ENCODE measurements at regions not wholly inside any gene's neighbourhood (a gene's known extent, or its start where the extent isn't known, plus 50 kb on each side); places are given as distances from the start of the nearest gene placed in this dataset.

GRCh38 chr7:17144322-17144721, 154.1 kb upstream of the AHR start:
- Histone ChIP-seq H3K9ac (no peak overlapping the region), H3K4me2 (no peak overlapping the region), H3K79me2 (ENCODE audit: insufficient read depth, low read depth) (no peaks in the 10 kb centered on the region), H3K27ac (no peak overlapping the region), H3K27me3 (ENCODE audit: insufficient read depth, low read depth) (no peaks in the 10 kb centered on the region), H2AFZ (ENCODE audit: low read depth) (no peak overlapping the region), H3K4me1 (ENCODE audit: low read depth, poor library complexity, severe bottlenecking) (peaks cover 11% of the 10 kb centered on the region), H4K20me1 (ENCODE audit: insufficient read depth) (no peaks in the 10 kb centered on the region), H3K36me3 (ENCODE audit: insufficient read depth) (no peaks in the 10 kb centered on the region), H3K4me3 (IDR thresholded peaks at IDR 0.05; ENCODE audit: insufficient read depth, low read depth, low read length) (no peak overlapping the region)
- TF ChIP-seq CTCF (conservative IDR thresholded peaks at IDR 0.05; ENCODE audit: low read depth, low read length), result no peak

- H3K79me2 ChIP-seq (ENCODE audit: insufficient read depth, low read depth), result no peaks in the 10 kb centered on the region
- H3K27me3 ChIP-seq (ENCODE audit: insufficient read depth, low read depth), result no peaks in the 10 kb centered on the region
- no peak overlapping the region for H3K9ac ChIP-seq
- no peak overlapping the region for H3K4me2 ChIP-seq
- TF ChIP-seq CTCF (conservative IDR thresholded peaks at IDR 0.05; ENCODE audit: low read depth, low read length), result no peak
- H2AFZ ChIP-seq (ENCODE audit: low read depth), result no peak overlapping the region
- H3K27ac ChIP-seq, result no peak overlapping the region
- H4K20me1 ChIP-seq (ENCODE audit: insufficient read depth), result no peaks in the 10 kb centered on the region
- no peak overlapping the region for H3K4me3 ChIP-seq (IDR thresholded peaks at IDR 0.05; ENCODE audit: insufficient read depth, low read depth, low read length)
- H3K4me1 ChIP-seq (ENCODE audit: low read depth, poor library complexity, severe bottlenecking), result peaks cover 11% of the 10 kb centered on the region
- no peaks in the 10 kb centered on the region for H3K36me3 ChIP-seq (ENCODE audit: insufficient read depth)
These were observed 151.8 kb upstream of the AHR start for GRCh38 chr7:17146621-17147020.

GRCh38 chr7:17147409-17147808, 151.0 kb upstream of the AHR start:
- no peaks in the 10 kb centered on the region for H3K27me3 ChIP-seq (ENCODE audit: insufficient read depth, low read depth)
- no peaks in the 10 kb centered on the region for H3K79me2 ChIP-seq (ENCODE audit: insufficient read depth, low read depth)
- H3K4me3 ChIP-seq (IDR thresholded peaks at IDR 0.05; ENCODE audit: insufficient read depth, low read depth, low read length), result no peak overlapping the region
- H3K9ac ChIP-seq, result no peak overlapping the region
- no peak for TF ChIP-seq CTCF (conservative IDR thresholded peaks at IDR 0.05; ENCODE audit: low read depth, low read length)
- no peak overlapping the region for H3K27ac ChIP-seq
- H3K4me2 ChIP-seq, result no peak overlapping the region
- H2AFZ ChIP-seq (ENCODE audit: low read depth), result no peak overlapping the region
- H3K4me1 ChIP-seq (ENCODE audit: low read depth, poor library complexity, severe bottlenecking), result peaks cover 6% of the 10 kb centered on the region
- H3K36me3 ChIP-seq (ENCODE audit: insufficient read depth), result no peaks in the 10 kb centered on the region
- no peaks in the 10 kb centered on the region for H4K20me1 ChIP-seq (ENCODE audit: insufficient read depth)

- Histone ChIP-seq H3K27me3 (ENCODE audit: insufficient read depth, low read depth) (no peaks in the 10 kb centered on the region), H3K4me1 (ENCODE audit: low read depth, poor library complexity, severe bottlenecking) (peaks cover 5% of the 10 kb centered on the region), H2AFZ (ENCODE audit: low read depth) (no peak overlapping the region), H3K4me2 (no peak overlapping the region), H3K27ac (no peak overlapping the region), H3K4me3 (IDR thresholded peaks at IDR 0.05; ENCODE audit: insufficient read depth, low read depth, low read length) (no peak overlapping the region), H4K20me1 (ENCODE audit: insufficient read depth) (no peaks in the 10 kb centered on the region), H3K79me2 (ENCODE audit: insufficient read depth, low read depth) (no peaks in the 10 kb centered on the region), H3K36me3 (ENCODE audit: insufficient read depth) (no peaks in the 10 kb centered on the region), H3K9ac (no peak overlapping the region)
- no peak for TF ChIP-seq CTCF (conservative IDR thresholded peaks at IDR 0.05; ENCODE audit: low read depth, low read length)
These were observed 148.4 kb upstream of the AHR start for GRCh38 chr7:17150018-17150417.

GRCh38 chr7:17152721-17153120, 145.7 kb upstream of the AHR start:
- no peak for TF ChIP-seq CTCF (conservative IDR thresholded peaks at IDR 0.05; ENCODE audit: low read depth, low read length)
- H3K27ac ChIP-seq, result no peak overlapping the region
- H3K79me2 ChIP-seq (ENCODE audit: insufficient read depth, low read depth), result no peaks in the 10 kb centered on the region
- no peaks in the 10 kb centered on the region for H3K36me3 ChIP-seq (ENCODE audit: insufficient read depth)
- no peak overlapping the region for H3K4me3 ChIP-seq (IDR thresholded peaks at IDR 0.05; ENCODE audit: insufficient read depth, low read depth, low read length)
- H3K4me1 ChIP-seq (ENCODE audit: low read depth, poor library complexity, severe bottlenecking), result peaks cover 15% of the 10 kb centered on the region
- H3K27me3 ChIP-seq (ENCODE audit: insufficient read depth, low read depth), result no peaks in the 10 kb centered on the region
- no peak overlapping the region for H3K4me2 ChIP-seq
- no peak overlapping the region for H3K9ac ChIP-seq
- H4K20me1 ChIP-seq (ENCODE audit: insufficient read depth), result no peaks in the 10 kb centered on the region
- no peak overlapping the region for H2AFZ ChIP-seq (ENCODE audit: low read depth)
